ENCODE measurements at regions not wholly inside any gene's neighbourhood (a gene's known extent, or its start where the extent isn't known, plus 50 kb on each side); places are given as distances from the start of the nearest gene placed in this dataset.

GRCh38 chr9:90060256-90060655 lies 455.4 kb downstream of the GADD45G start:
- Histone ChIP-seq H3K36me3 (ENCODE audit: low read depth) (no peaks in the 10 kb centered on the region), H3K4me3 (no peak overlapping the region), H3K4me1 (ENCODE audit: low read depth) (no peaks in the 10 kb centered on the region), H3K9me3 (no peaks in the 10 kb centered on the region)
- no peak for TF ChIP-seq CTCF (IDR thresholded peaks at IDR 0.05)
- ATAC-seq, result no peak
- intact Hi-C loops (cut with DNase I, micrococcal nuclease), result no loop called here
- DNase-seq, result no peak

GRCh38 chr9:90061187-90061586 lies 456.4 kb downstream of the GADD45G start:
- no peaks in the 10 kb centered on the region for H3K4me1 ChIP-seq (ENCODE audit: low read depth)
- TF ChIP-seq CTCF (IDR thresholded peaks at IDR 0.05), result no peak
- ATAC-seq, result no peak
- no peak overlapping the region for H3K4me3 ChIP-seq
- intact Hi-C loops (cut with DNase I, micrococcal nuclease), result no loop called here
- no peak for DNase-seq
- H3K36me3 ChIP-seq (ENCODE audit: low read depth), result no peaks in the 10 kb centered on the region
- no peaks in the 10 kb centered on the region for H3K9me3 ChIP-seq

GRCh38 chr9:90062982-90063381 lies 458.2 kb downstream of the GADD45G start:
- no peaks in the 10 kb centered on the region for H3K36me3 ChIP-seq (ENCODE audit: low read depth)
- no peak for TF ChIP-seq CTCF (IDR thresholded peaks at IDR 0.05)
- H3K4me1 ChIP-seq (ENCODE audit: low read depth), result no peaks in the 10 kb centered on the region
- no peak for DNase-seq
- intact Hi-C loops (cut with DNase I, micrococcal nuclease), result no loop called here
- no peaks in the 10 kb centered on the region for H3K9me3 ChIP-seq
- H3K4me3 ChIP-seq, result no peak overlapping the region
- no peak for ATAC-seq

GRCh38 chr9:90064248-90064647 lies 459.4 kb downstream of the GADD45G start:
- H3K4me3 ChIP-seq, result no peak overlapping the region
- peak; percentile 34 for ATAC-seq
- no peak for TF ChIP-seq CTCF (IDR thresholded peaks at IDR 0.05)
- H3K4me1 ChIP-seq (ENCODE audit: low read depth), result no peaks in the 10 kb centered on the region
- H3K36me3 ChIP-seq (ENCODE audit: low read depth), result no peaks in the 10 kb centered on the region
- H3K9me3 ChIP-seq, result no peaks in the 10 kb centered on the region
- peak in 1 of 3 donors; percentile 21 for DNase-seq
- intact Hi-C loops (cut with DNase I, micrococcal nuclease), result no loop called here

- Histone ChIP-seq H3K9me3 (no peaks in the 10 kb centered on the region), H3K36me3 (ENCODE audit: low read depth) (no peaks in the 10 kb centered on the region), H3K4me3 (no peak overlapping the region), H3K4me1 (ENCODE audit: low read depth) (no peaks in the 10 kb centered on the region)
- intact Hi-C loops (cut with DNase I, micrococcal nuclease), result no loop called here
- no peak for TF ChIP-seq CTCF (IDR thresholded peaks at IDR 0.05)
- ATAC-seq (no peak), DNase-seq (no peak)
Observed at GRCh38 chr9:90064971-90065370, 460.2 kb downstream of the GADD45G start.

GRCh38 chr9:90065851-90066250 lies 461.0 kb downstream of the GADD45G start:
- no peaks in the 10 kb centered on the region for H3K4me1 ChIP-seq (ENCODE audit: low read depth)
- DNase-seq (no peak), ATAC-seq (no peak)
- TF ChIP-seq CTCF (IDR thresholded peaks at IDR 0.05), result no peak
- H3K9me3 ChIP-seq, result no peaks in the 10 kb centered on the region
- H3K4me3 ChIP-seq, result no peak overlapping the region
- no peaks in the 10 kb centered on the region for H3K36me3 ChIP-seq (ENCODE audit: low read depth)
- intact Hi-C loops (cut with DNase I, micrococcal nuclease), result no loop called here
